HCT116 (cell line): ENCODE measurements at regions not wholly inside any gene's neighbourhood (a gene's known extent, or its start where the extent isn't known, plus 50 kb on each side); places are given as distances from the start of the nearest gene placed in this dataset.

ENCODE experiments used
- ATF3 ChIP-seq: IDR thresholded peaks from 2 replicates; pipeline ENCODE4 v1.6.1; 2012
- EZH2 ChIP-seq: fragments of 200-600 bp; sonication (generic); IDR thresholded peaks from 2 replicates; pipeline ENCODE4 v1.6.1; 2017; ENCODE audit warnings: antibody characterized with exemption, mixed run types
- JUND ChIP-seq: IDR thresholded peaks from 2 replicates; pipeline ENCODE4 v1.6.1; 2012
- POLR2A ChIP-seq: IDR thresholded peaks from 2 replicates; pipeline ENCODE4 v1.7.0; 2011; ENCODE audit warnings: borderline replicate concordance; ENCODE audit not compliant: insufficient read depth, insufficient read length; ENCODE audit errors: extremely low read depth
- POLR2AphosphoS5 ChIP-seq: IDR thresholded peaks from 2 replicates; pipeline ENCODE4 v1.6.1; 2011; ENCODE audit warnings: mild to moderate bottlenecking, low read depth, low read length, moderate library complexity
- SIN3A ChIP-seq: IDR thresholded peaks from 2 replicates; pipeline ENCODE4 v1.6.1; 2012; ENCODE audit warnings: low read depth
- ZNF274 ChIP-seq: fragments of 200-500 bp; sonication (Bioruptor generic); IDR thresholded peaks from 2 replicates; pipeline ENCODE4 v1.6.1; 2014; ENCODE audit warnings: mild to moderate bottlenecking, low read depth, low read length, inconsistent platforms
- TF ChIP-seq, protein P1 (sequence below), 3 experiments: fragments of 200-600 bp in 1 of 3; sonication (generic) in 1 of 3; IDR thresholded peaks in 2 of 3; conservative IDR thresholded peaks in 1 of 3; 2 replicates each; pipeline ENCODE4 v1.5.1; 2012 to 2017; ENCODE audit warnings: low read depth in 2 of 3, low read length in 2 of 3, antibody characterized with exemption in 1 of 3, borderline replicate concordance in 1 of 3, control low read depth in 1 of 3, mild to moderate bottlenecking in 1 of 3, mixed read lengths in 1 of 3, mixed run types in 1 of 3, moderate library complexity in 1 of 3; ENCODE audit not compliant: insufficient read depth in 1 of 3
- TF ChIP-seq, protein P2 (sequence below): IDR thresholded peaks from 2 replicates; pipeline ENCODE4 v1.6.1; 2012; ENCODE audit warnings: low read depth
- TF ChIP-seq, protein P3 (sequence below): IDR thresholded peaks from 2 replicates; pipeline ENCODE4 v1.6.1; 2012

- TF ChIP-seq, protein P1, sequence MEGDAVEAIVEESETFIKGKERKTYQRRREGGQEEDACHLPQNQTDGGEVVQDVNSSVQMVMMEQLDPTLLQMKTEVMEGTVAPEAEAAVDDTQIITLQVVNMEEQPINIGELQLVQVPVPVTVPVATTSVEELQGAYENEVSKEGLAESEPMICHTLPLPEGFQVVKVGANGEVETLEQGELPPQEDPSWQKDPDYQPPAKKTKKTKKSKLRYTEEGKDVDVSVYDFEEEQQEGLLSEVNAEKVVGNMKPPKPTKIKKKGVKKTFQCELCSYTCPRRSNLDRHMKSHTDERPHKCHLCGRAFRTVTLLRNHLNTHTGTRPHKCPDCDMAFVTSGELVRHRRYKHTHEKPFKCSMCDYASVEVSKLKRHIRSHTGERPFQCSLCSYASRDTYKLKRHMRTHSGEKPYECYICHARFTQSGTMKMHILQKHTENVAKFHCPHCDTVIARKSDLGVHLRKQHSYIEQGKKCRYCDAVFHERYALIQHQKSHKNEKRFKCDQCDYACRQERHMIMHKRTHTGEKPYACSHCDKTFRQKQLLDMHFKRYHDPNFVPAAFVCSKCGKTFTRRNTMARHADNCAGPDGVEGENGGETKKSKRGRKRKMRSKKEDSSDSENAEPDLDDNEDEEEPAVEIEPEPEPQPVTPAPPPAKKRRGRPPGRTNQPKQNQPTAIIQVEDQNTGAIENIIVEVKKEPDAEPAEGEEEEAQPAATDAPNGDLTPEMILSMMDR (IDR thresholded peaks at IDR 0.05 in 2 of 3, conservative IDR thresholded peaks at IDR 0.05 in 1 of 3; ENCODE audit: borderline replicate concordance in 1 of 3, insufficient read depth in 1 of 3, low read depth in 2 of 3, low read length in 2 of 3), result no peak
- TF ChIP-seq EZH2 (no peak), POLR2AphosphoS5 (no peak), ATF3 (no peak), POLR2A (no peak), SIN3A (no peak), ZNF274 (no peak), JUND (no peak)
- TF ChIP-seq, protein P2, sequence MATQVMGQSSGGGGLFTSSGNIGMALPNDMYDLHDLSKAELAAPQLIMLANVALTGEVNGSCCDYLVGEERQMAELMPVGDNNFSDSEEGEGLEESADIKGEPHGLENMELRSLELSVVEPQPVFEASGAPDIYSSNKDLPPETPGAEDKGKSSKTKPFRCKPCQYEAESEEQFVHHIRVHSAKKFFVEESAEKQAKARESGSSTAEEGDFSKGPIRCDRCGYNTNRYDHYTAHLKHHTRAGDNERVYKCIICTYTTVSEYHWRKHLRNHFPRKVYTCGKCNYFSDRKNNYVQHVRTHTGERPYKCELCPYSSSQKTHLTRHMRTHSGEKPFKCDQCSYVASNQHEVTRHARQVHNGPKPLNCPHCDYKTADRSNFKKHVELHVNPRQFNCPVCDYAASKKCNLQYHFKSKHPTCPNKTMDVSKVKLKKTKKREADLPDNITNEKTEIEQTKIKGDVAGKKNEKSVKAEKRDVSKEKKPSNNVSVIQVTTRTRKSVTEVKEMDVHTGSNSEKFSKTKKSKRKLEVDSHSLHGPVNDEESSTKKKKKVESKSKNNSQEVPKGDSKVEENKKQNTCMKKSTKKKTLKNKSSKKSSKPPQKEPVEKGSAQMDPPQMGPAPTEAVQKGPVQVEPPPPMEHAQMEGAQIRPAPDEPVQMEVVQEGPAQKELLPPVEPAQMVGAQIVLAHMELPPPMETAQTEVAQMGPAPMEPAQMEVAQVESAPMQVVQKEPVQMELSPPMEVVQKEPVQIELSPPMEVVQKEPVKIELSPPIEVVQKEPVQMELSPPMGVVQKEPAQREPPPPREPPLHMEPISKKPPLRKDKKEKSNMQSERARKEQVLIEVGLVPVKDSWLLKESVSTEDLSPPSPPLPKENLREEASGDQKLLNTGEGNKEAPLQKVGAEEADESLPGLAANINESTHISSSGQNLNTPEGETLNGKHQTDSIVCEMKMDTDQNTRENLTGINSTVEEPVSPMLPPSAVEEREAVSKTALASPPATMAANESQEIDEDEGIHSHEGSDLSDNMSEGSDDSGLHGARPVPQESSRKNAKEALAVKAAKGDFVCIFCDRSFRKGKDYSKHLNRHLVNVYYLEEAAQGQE, result no peak
- TF ChIP-seq, protein P3, sequence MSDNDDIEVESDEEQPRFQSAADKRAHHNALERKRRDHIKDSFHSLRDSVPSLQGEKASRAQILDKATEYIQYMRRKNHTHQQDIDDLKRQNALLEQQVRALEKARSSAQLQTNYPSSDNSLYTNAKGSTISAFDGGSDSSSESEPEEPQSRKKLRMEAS, result no peak
Observed at GRCh38 chr6:40219799-40220198, 285.5 kb upstream of the MOCS1 start.
